A673 (cell line): ENCODE measurements at regions not wholly inside any gene's neighbourhood (a gene's known extent, or its start where the extent isn't known, plus 50 kb on each side); places are given as distances from the start of the nearest gene placed in this dataset.

Source experiments
- CTCF ChIP-seq: fragments of 300-800, 200-600 bp; sonication (generic); conservative IDR thresholded peaks from 2 replicates; pipeline ENCODE4 v1.5.1; 2017; ENCODE audit warnings: low read depth, mild to moderate bottlenecking, antibody characterized with exemption, low read length, moderate library complexity, mixed read lengths
- EZH2 ChIP-seq: fragments of 200-600 bp; sonication (generic); IDR thresholded peaks from 2 replicates; pipeline ENCODE4 v1.6.1; 2017; ENCODE audit warnings: borderline replicate concordance, low read depth, mild to moderate bottlenecking, mixed read lengths, antibody characterized with exemption, low read length; ENCODE audit not compliant: poor library complexity, severe bottlenecking

GRCh38 chrX:45557387-45557786 lies 356.7 kb upstream of the DIPK2B start:
- TF ChIP-seq CTCF (peak; percentile 18; the same call in 1 of the 2 replicates), EZH2 (no peak)
